Type B pancreatic cell (in vitro differentiated cells): ENCODE measurements at regions not wholly inside any gene's neighbourhood (a gene's known extent, or its start where the extent isn't known, plus 50 kb on each side); places are given as distances from the start of the nearest gene placed in this dataset.

ENCODE experiments used
- DNase-seq: peaks from one replicate; pipeline ENCODE4 v3.0.0; 2021; ENCODE audit warnings: mixed read lengths; ENCODE audit not compliant: unreplicated experiment; ENCODE audit errors: extremely low spot score
- H3K27ac Mint-ChIP-seq: 2 replicates; pipeline ENCODE4 v1.8.0; 2021; ENCODE audit warnings: mild to moderate bottlenecking, mixed read lengths
- H3K27me3 Mint-ChIP-seq: 2 replicates; pipeline ENCODE4 v1.8.0; 2021; ENCODE audit warnings: mixed read lengths
- H3K36me3 Mint-ChIP-seq: 2 replicates; pipeline ENCODE4 v1.8.0; 2021; ENCODE audit warnings: mixed read lengths
- H3K4me1 Mint-ChIP-seq: one replicate; pipeline ENCODE4 v1.8.0; 2021; ENCODE audit warnings: mixed read lengths; ENCODE audit not compliant: unreplicated experiment
- H3K4me3 Mint-ChIP-seq: 2 replicates; pipeline ENCODE4 v1.8.0; 2021; ENCODE audit warnings: mild to moderate bottlenecking, mixed read lengths
- H3K9me3 Mint-ChIP-seq: 2 replicates; pipeline ENCODE4 v1.8.0; 2021; ENCODE audit warnings: mixed read lengths
- TF ChIP-seq, protein P1 (sequence below): fragments of 200-600 bp; sonication (generic); conservative IDR thresholded peaks from 2 replicates; pipeline ENCODE4 v1.5.0; 2021; ENCODE audit warnings: antibody characterized with exemption, mild to moderate bottlenecking

DNA sequence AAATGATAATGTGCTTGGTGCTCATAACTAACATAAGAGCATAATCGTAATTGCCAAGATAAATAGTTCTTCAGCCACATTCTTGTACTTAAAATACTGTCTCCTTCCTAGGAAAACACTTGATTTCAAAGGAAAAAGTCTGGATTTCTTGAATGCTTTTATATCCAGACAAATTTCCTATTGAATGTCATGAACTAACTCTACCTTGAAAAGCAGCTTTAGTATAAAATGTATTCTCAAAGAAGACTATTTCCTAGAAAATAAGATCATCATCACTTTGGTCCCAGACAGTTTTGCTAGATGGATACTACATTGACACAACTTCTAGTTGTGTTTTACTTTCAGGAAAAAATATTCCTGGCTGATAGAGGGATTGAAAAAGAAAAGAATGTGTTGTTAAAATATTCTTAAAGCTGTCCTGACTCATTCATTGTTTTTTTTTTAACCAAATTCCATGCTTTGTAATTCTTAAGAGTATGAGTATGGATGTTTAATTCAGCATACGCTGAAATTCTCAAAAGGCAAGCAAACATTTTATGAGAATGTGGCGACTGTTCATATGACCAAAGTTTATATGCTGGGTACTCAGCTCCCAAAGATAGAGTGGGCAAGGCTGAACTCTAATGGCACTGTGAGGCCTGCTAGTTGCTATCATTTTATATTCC lies 106.1 kb downstream of the PPP1R3A start:
- H3K4me3 Mint-ChIP-seq: no peak overlapping the region
- DNase-seq: no peak
- no peaks in the 10 kb centered on the region for H3K4me1 Mint-ChIP-seq
- no peak overlapping the region for H3K27ac Mint-ChIP-seq
- TF ChIP-seq, protein P1, sequence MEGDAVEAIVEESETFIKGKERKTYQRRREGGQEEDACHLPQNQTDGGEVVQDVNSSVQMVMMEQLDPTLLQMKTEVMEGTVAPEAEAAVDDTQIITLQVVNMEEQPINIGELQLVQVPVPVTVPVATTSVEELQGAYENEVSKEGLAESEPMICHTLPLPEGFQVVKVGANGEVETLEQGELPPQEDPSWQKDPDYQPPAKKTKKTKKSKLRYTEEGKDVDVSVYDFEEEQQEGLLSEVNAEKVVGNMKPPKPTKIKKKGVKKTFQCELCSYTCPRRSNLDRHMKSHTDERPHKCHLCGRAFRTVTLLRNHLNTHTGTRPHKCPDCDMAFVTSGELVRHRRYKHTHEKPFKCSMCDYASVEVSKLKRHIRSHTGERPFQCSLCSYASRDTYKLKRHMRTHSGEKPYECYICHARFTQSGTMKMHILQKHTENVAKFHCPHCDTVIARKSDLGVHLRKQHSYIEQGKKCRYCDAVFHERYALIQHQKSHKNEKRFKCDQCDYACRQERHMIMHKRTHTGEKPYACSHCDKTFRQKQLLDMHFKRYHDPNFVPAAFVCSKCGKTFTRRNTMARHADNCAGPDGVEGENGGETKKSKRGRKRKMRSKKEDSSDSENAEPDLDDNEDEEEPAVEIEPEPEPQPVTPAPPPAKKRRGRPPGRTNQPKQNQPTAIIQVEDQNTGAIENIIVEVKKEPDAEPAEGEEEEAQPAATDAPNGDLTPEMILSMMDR: no peak
- peaks cover 5% of the 10 kb centered on the region for H3K9me3 Mint-ChIP-seq
- H3K36me3 Mint-ChIP-seq: no peaks in the 10 kb centered on the region
- H3K27me3 Mint-ChIP-seq: no peaks in the 10 kb centered on the region

DNA sequence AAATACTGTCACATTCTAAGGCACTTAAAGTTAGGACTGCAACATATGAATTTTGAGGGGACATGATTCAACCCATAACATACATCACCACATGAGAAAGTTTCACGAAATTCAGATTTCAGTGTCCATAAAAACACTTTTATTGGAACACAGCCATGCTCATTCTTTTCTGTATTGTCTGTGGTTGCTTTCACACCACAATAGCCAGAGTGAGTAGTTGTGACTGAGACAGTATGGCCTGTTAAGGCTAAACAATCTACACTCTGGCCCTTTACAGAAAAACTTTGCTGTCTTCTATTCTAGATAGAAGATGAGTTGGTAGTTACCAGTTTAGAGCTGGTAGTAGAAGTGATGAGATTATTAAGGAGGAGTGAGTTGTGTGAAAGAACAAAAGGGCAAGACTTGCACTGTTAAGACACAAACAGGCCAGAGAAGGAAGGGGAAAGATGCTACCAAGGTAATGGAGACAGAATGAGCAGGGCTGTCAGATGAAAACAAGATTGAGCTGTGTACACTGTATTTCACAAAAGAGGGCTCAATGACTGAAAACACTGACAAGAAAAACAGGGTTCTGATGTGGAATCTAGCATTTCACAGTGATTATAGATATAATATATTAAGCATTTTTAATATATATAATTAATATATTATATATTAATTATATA lies 108.6 kb downstream of the PPP1R3A start:
- no peaks in the 10 kb centered on the region for H3K4me1 Mint-ChIP-seq
- H3K36me3 Mint-ChIP-seq: no peaks in the 10 kb centered on the region
- no peak overlapping the region for H3K4me3 Mint-ChIP-seq
- H3K9me3 Mint-ChIP-seq: peaks cover 5% of the 10 kb centered on the region
- H3K27me3 Mint-ChIP-seq: no peaks in the 10 kb centered on the region
- H3K27ac Mint-ChIP-seq: no peak overlapping the region
- TF ChIP-seq, protein P1: no peak
- DNase-seq: no peak

DNA sequence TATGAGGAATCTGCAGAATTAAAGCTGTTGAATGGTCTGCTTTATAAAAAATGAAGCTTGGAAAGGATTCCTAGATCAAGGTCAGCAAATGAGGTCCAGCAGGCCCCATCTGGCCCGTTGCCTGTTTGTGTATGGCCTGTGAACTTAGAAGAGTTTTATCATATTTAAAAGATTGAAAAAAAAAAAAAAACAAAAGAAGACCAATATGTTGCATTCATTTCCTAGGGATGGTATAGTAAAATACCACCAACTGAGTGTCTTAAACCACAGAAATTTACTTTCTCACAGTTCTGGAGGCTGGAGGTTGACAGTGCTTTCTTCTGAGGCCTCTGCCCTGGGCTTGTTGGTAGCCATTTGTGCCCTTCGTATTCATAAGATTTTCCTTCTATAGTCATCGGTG lies 109.2 kb downstream of the PPP1R3A start:
- no peak for DNase-seq
- TF ChIP-seq, protein P1: no peak
- Mint-ChIP-seq H3K9me3 (peaks cover 5% of the 10 kb centered on the region), H3K4me3 (no peak overlapping the region), H3K27me3 (no peaks in the 10 kb centered on the region), H3K27ac (no peak overlapping the region), H3K4me1 (no peaks in the 10 kb centered on the region), H3K36me3 (no peaks in the 10 kb centered on the region)

DNA sequence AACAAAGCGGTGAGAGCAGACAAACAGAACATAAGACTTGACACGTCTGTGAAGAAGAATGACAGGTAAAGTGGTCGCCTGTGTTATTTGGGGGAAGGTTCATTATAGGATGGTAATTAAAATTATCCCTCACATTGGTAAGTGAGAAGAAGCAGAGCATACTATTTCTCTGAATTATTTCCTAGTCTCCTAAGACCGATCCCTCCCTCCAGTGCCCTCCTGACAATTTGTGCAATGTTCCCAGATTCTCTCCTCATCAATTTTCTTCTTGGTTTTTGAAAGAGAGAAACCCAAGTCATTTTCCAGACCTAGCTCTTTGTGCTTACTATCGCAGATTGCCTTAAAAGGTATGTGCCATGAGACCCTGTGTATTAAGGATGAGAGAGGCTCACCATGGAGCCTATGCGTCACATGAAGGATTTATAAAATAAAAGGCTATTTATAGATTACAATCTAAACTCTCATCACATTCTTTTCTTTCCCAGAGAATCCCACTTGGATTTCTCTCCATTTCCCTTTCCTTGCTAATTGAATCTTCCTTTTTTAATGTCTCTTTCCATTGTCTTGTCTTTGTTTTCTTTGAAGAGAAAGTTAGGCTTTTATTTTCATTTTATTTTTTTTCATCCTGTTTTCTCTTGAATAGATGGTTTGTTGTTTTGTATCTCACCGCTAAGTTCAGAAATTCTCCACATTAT lies 112.0 kb downstream of the PPP1R3A start:
- no peaks in the 10 kb centered on the region for H3K4me1 Mint-ChIP-seq
- no peak overlapping the region for H3K4me3 Mint-ChIP-seq
- TF ChIP-seq, protein P1: no peak

DNA sequence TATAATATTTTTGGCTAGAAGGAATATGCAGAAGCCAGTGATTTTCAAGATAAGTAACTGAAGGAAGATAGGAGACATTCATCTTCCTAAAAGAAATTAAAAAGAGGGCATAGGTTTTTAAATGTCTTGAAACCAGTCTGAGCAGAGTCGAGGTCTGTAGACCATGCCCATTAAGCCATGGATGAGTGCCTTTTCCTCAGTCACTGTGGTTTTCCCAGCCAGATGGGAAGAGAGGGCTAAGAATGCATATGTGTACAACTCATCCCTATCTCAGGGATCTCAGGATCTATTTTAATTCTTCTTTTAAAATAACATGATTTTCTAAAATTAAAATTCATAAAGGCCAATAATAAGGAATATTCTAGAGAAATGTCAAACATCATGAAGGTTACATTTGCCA lies 112.8 kb downstream of the PPP1R3A start:
- TF ChIP-seq, protein P1: no peak
- Mint-ChIP-seq H3K36me3 (no peaks in the 10 kb centered on the region), H3K9me3 (peaks cover 5% of the 10 kb centered on the region), H3K27ac (no peak overlapping the region), H3K27me3 (no peaks in the 10 kb centered on the region), H3K4me1 (peaks cover 4% of the 10 kb centered on the region), H3K4me3 (no peak overlapping the region)
- no peak for DNase-seq

More for the DNA sequence above, 112.0 kb downstream of the PPP1R3A start:
- H3K9me3 Mint-ChIP-seq: peaks cover 5% of the 10 kb centered on the region
- no peak overlapping the region for H3K27ac Mint-ChIP-seq
- H3K36me3 Mint-ChIP-seq: no peaks in the 10 kb centered on the region
- no peaks in the 10 kb centered on the region for H3K27me3 Mint-ChIP-seq
- no peak for DNase-seq
